SHP77 treated with DMSO at 0.1 percent for 48 hours (cell line): ENCODE measurements at regions not wholly inside any gene's neighbourhood (a gene's known extent, or its start where the extent isn't known, plus 50 kb on each side); places are given as distances from the start of the nearest gene placed in this dataset.
"Not testable (repeated sequence)": the region's sequence is repeated elsewhere in the genome, so short reads cannot be mapped to it uniquely, and the experiment has no call there.

Experiments
- DNase-seq: peaks from one replicate; lab custom pipeline; 2025; lab: John Stamatoyannopoulos, UW

DNA sequence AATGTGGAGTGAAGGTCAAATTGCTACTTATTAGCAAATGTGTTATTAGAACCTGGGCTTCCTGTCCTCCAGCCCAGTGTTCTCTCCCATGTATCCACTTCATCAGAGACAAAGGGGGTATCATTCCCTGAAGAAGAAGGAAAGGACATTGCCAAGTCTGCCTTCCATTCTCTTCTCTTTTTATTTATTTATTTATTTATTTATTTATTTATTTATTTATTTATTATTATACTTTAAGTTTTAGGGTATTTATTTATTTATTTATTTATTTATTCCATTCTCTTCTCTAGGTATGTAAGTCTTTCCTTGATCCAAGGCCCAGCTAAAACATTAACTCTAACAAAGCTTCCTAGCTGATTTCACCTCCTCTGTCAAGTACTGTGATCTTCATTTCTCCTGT is 277.8 kb upstream of the DNAJC19 start:
- no peak for DNase-seq

DNA sequence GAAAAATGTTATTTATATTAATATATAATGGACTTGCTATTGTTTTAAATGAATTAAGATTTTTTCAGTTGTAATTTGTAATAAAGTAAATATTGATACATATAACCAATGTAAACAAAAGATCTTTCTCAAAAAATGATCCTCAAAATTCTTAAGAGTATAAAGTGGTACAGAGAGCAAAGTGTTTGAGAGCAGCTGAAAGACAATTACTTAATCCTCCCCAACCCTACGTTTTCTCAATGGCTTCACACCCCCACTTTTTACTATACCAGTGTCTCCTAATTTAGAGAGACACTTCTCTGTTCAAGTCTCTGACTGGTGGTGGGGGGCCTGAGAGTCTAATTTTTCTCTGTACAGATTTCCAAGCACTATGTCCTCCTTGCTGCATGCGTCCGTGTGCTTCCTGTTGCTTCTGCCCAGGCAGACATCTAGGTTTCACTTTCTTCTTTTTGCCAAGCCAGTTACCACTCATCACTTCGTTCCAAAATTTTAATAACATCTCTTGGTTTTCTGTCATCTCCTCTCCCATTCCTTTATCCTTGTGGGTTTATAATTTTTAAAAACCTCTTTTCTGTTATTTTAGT is 276.3 kb upstream of the DNAJC19 start:
- peak; percentile 23 for DNase-seq

DNA sequence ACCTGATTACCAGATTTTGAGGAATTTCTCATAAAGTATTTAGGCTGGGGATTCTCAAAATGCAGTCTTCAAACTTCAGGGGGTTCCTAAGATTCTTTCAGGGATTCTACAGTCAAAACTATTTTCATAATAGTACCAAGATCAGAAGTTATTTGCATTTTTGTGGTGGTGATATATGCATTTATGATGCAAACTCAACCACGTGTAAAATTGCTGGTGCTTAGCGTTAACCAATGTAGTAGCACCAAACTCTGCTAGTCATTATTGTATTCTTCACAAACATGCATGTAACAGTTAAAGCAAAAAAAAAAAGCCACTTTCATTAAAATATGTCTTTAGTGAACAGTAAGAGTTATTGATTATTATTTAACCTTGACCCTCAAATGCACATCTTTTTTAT is 274.9 kb upstream of the DNAJC19 start:
- DNase-seq, result no peak

DNA sequence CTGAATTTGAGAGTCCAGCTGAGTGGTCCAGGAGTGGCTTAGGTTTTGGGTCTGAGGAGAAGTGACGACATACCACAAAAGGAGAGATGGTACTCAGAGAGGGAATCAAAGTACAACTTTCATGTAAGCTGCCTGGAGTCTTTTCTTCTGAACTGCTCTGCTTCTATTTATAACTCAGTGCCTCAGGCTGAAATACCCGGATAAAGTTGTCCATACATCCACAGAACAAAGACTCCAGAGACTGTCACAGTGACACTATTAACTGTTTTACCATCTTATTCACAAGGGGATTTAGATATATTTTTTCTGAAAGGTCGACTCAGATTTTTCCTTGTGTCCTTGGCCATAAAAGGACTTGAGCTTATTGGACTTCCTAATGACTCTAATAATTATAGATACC is 264.3 kb upstream of the DNAJC19 start:
- no peak for DNase-seq

DNA sequence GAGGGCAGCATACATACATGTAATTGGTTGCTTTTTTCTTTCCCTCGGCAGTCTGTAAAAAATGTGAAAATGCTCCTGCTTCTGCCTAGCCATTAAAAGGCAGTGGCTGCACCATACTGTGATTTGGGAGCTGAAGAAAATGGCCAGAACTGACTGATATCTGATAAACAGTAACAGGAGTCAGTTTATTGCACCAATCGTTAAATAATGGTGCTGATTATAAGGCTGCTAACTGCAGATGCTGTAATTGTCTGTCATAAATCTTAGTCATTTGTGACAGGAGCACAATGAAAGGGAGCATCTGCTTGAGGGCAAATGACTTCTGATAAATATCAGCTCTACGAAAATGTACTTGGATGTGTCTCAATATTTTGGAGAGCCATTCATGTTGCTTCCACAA is 263.1 kb upstream of the DNAJC19 start:
- peak; percentile 62 for DNase-seq

DNA sequence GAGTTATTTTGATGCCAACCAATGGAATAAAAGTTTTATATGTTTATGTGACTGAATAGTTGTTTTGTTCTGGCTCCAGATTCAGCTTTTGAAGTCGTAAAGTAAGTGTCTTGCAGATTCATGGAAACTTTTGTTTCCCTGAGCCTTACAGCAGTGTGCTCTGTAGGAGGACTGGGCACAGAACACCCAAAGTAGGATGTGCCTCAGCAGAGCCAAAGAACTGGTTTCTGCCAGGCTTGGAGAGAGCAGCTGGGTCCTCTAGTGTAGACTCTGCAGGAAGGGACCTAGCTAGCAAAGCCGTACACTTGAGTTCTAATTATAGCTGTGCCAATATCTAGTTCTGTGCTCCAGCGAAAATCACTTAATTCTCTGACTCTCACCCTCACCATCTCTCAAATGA is 261.2 kb upstream of the DNAJC19 start:
- peak; percentile 8 for DNase-seq

DNA sequence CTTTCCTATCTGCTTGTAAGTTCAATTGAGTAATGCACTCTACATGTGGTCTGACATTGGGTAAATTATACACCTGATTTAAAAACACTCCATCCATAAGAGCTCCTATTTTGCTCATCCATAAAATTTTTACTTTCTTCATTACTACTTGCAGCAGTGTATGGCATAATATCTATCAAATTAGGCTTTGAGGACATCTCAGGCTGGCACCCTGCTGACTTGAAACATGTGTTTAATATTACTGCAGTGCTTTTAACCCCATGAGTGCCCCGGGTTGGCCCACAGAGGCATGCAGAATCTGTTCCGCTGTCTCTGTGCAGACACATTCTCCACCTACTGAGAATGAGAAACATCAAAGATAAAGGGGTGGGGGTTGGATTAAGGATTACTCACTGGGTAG is 249.9 kb upstream of the DNAJC19 start:
- DNase-seq, result no peak

DNA sequence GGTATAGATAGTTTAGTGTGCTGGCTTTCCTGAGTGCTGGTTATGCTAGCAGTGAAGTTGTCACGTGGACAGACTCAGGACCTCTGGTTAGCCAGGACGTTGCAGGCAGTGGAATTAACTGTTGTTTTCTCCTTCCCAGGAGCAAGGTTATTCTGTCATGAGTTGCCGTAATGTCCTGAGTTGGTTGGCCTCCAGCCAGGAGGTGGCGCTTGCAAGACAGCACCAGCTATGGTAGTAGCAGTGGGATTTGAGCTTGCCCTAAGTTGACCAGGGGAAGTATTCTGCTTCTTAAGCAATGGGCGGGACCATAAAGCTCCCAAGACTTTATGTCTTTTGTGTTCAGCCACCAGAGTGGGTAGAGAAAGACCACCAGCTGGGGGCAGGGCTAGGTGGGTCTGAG is 240.7 kb upstream of the DNAJC19 start:
- DNase-seq, result no peak

DNA sequence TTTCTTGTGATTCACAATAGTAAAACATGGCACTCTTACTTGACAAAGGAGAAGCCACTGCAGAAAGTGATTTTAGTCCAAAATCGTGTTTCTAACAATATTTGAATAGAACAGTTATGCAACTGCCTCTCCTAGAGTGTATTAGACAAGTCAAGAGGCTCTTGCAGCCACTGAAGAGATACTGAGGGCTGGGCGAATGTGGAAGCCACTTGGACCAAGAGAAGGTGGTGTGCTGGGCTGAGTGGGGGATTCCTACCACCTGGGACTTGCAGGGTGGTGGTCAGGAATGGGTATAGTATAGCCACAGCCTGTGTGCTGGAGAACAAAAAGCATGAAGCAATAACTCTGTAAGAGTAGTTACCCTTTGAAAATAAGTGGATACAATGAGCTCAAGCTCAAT is 223.8 kb upstream of the DNAJC19 start:
- no peak for DNase-seq

DNA sequence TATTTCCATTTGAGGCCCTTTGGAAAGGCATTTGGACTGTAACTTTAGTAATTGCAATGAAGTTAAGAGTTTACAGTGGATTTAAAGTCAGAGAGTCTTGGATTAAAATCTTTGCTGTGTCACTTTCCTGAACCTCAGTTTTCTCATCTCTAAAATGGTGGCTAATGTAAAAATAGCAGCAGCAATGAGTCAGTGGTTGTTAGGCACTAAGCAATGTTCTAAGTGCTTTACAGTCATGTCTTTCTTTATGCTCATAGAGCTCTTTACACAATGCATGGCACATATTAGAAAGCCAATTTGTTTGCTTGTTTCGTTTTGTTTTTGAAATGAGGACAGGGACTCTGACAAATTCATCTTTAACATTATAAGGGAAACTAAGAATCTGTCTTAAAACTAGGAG is 222.7 kb upstream of the DNAJC19 start:
- DNase-seq, result no peak

DNA sequence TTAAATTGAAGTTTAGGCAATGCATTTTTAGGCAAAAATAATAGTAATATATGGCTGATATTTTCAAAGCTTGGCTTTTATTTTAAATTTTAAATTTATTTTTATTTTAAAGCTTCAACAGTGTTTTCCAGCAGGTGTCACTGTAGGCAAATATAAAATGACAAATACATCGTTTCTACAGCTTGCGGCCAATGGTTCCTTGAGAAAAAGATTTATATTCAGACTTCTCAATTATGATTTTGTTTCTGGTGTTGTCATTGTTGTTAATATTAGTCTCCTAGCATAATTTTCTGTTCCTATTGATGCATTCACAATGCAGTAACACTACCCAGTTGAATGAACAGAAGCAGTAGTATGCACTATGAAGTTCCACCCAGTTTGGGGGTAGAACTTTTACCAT is 220.7 kb upstream of the DNAJC19 start:
- DNase-seq, result peak; percentile 2

DNA sequence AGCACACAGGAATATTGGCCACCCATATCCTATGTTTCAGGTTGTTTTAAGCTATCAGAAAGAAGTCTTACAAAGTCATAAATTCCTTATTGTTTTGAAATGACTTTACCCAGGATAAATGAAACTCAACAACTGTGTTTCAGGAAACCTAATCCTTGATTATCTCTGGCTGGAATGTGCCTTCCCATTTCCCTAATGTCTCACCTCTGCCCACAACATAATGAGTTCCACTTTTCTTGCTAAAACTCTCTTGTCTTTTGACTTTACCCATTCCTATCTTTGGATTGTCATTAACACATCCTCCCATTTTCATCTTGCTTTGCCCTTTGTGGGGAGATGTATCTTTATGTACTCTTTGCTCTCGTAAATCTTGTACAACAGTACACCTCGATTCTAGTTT is 200.0 kb upstream of the DNAJC19 start:
- DNase-seq, result no peak

DNA sequence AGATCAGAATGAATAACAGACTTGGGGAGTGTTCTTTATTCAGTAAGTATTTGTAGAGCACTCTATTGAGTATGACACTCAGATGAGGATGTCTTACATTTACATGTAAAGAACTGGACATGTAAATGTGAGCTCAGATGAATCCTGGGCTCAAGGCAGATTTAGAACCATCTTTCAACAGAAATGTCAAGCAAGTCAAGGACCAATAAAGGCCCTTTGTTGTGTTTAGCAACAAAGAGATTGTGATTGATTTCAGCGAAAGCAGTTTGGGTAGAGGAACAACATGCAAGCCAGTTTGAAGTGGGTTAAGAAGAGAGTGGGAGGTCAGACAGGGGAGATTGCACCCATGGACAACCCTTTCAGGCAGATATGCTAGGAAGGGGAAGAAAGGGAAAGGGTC is 194.2 kb upstream of the DNAJC19 start:
- no peak for DNase-seq

DNA sequence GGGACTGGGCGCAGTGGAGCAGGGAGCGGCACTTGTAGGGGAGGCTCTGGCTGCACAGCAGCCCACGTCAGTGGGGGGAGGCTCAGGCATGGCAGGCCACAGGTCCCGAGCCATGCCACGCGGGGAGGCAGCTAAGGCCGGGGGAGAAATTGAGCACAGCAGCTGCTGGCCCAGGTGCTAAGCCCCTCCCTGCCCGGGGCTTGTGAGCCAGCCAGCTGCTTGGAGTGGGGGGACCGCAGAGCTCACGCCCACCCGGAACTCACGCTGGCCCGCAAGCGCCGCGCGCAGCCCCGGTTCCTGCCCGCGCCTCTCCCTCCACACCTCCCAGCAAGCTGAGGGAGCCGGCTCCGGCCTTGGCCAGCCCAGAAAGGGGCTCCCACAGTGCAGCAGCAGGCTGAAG is 193.5 kb upstream of the DNAJC19 start:
- not testable (repeated sequence) for DNase-seq

DNA sequence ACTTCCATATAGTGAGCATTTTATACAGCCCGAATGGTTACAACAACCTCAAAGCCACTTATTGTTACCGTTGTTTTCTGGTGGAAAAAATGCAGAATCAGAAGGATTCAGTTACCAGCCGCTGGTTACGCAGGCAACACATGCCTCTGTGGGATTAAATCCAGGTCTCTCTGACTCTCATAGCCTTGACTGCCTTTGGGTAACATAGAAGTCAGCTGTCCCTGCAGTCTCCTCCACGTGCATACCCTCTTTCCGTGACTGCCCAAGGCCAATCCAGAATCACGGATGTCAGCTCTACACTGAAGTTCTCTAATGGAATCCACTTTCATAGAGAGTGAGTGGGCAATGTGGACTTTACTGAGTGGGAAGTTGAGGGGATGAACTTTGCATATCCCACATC is 189.5 kb upstream of the DNAJC19 start:
- no peak for DNase-seq

DNA sequence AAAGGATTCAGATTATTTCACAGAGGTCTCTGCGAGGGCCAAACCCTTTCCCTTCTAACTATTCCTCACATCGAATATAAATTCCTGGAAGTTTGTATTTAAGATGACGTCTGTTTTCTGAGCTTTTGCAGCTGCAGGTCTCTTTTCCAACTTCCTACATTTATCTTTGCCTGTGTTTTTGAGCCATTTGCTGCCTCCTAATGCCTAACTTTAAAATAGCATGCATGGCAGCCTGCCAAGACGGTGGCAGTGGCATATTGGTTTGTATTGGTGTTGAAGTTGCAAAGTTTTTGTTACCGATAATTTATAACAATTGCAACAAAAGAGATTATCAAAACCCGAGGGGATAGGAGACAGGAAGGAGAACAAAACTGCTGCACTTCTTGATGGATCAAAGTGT is 187.1 kb upstream of the DNAJC19 start:
- DNase-seq, result peak; percentile 41

DNA sequence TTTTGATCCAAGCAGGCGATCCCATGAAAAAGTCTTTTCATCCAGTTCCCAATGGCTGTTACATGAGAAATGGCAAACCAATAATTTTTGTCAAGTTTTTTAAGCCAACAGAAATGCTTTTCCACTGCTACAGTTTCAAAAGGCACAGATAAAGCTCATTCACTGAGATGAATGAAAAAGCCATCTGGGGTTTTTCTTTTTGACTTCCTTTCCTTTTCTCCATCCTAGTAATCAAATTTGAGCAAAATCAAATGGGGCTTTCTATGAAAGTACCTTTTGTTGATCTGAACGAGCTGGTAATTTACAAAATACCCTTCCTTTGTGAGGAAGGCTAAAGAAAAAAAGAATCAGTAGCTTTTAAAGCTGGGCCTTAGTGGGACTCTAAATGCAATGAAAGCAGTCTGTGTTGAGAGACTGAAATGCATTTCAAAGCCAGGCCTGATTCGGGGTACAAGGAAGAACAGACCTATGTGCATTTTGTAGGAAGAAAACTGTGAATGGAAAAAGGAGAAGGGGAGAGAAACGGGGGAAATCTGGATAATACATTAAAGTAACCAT is 185.2 kb upstream of the DNAJC19 start:
- no peak for DNase-seq

DNA sequence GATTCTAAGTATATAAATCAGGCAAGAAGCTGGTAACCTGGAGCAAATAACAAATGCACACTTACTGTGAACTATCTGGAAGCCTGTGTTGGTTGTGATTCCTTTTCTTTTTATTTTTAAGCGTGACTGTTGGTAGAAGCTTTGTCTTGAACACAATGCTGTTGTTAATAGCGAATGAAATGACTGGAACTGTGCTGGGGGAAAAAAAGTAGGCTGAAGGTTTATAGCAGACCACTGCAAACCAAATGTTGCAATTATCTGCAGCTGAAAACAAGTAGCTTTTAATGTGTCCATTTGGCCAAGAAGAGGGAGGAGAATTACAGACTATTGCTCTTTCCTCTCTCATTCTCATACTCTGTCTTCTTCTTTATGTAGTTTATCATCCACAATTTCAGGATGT is 184.5 kb upstream of the DNAJC19 start:
- no peak for DNase-seq

DNA sequence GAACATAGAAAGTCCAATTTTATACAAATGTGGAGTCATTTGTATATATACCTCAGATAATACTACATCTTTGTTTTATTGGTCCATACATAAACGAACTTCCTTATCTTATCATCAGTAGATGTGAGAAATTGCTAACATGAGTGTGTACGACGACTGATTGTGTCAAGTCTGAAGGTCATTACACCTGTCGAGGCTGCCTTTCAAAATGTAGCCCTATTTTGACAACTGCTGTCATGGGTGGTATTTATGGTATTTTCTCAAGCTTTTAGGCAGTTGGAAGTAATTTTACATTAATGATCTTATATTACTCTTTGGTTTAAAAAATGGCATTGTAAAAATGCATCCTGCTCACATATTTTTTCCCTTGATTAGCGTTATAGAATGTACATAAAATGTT is 183.7 kb upstream of the DNAJC19 start:
- no peak for DNase-seq

DNA sequence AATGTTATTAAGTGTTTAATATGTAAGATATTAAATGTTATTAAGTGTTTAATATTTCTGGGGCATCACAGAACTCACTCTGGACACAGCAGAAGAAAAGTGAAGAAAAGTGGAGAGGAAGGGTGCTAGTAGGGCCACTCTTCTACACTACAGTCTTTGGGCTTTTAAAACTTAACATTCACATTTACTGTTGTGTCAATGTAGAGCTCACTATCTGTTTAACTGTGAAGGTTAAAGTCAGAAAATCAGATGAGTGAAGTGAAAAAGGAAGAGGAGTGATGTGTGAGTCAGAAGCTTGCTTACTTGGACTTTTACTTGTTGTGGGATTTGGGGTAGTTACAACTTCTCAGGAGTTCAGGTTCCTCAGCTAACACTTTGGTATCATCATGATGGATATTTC is 145.3 kb upstream of the DNAJC19 start:
- no peak for DNase-seq

DNA sequence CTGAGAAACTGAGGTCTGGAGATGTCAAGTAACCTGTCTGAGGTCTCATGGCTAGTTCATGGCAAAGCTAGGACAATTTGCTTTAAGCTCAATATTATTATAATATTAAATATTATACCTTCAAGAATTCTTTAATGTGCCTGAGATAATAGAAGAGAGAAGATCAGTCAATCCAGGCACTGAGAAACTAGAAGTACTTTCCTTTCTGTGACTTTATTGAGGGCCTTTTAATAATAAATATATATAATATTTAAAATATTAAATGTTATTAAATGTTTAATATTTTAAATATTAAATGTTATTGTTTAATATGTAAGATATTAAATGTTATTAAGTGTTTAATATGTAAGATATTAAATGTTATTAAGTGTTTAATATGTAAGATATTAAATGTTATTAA is 144.3 kb upstream of the DNAJC19 start:
- DNase-seq, result no peak

DNA sequence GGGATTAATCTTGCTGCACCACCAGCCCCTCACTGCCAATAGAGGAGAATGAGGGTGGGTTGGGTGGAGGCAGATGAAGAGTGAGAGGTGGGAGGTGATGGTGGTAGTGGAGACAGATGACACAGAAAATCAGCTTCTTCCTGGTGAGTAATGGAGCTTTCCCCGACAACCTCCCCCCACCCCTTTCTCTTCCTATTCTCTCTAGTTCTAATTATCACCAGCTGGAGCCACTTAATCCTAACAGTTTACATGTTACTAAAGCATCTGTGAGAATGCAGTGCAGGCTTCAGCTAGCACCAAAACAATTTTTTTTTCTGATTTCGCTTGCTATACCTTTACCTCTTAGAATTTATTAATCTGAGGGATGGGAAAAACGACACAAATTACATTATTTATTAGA is 116.1 kb upstream of the DNAJC19 start:
- no peak for DNase-seq

DNA sequence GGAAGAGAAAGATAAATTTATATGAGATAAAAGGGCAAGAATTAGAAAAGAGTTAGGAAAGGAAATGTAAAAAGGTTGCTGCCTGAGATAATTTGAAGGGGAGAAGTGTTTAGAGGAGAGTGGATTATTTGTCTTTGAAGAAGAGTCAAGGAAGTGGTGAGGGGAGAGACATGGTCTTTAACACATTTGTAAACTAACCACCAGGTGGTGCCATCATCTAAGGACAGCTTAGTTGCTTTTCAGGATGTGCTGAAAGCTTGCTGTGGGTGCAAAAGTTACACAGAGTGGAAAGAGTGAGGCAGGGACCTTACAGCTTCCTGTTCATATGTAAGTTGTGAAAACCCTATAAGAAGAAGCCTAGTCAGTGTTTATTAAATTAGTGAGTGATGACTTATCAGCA is 114.1 kb upstream of the DNAJC19 start:
- DNase-seq, result peak; percentile 2

DNA sequence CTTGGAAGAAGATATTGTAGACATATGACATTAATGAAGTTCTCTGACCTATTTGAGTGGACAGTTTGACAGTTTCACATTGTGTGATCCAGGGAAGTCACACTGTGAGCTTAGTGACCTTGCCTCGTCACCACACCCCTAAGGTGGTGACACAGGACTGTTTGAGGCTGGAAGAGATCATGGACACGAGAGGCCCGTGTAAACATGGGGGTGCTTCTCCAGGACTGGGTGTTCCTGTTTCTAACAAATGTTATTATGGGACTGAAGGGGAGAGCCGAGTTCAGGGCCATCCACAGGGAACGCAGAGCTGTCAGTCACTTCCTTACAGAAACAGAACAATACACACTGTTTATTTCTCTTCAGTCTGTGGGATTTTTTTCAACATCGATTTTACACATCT is 96.5 kb upstream of the DNAJC19 start:
- DNase-seq, result no peak

DNA sequence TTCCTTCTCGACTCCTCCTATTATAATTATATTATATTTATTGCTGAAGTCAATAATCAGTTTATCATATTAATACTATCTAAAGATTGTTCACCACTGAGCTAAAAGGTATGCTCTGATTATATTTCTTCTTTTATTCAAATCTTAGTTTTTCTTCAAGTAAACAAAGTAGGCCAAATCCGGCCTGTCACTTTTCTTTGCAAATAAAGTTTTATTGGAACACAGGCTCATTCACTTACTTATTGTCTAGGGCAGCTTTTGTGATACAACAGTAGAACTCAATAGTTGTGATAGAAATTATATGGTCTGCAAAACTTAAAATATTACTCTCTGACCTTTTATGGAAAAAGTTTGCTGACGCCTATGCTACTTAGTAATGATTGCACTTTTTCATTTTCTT is 92.4 kb upstream of the DNAJC19 start:
- no peak for DNase-seq
